Tibial nerve (tissue), 4 donors: ENCODE measurements at regions not wholly inside any gene's neighbourhood (a gene's known extent, or its start where the extent isn't known, plus 50 kb on each side); places are given as distances from the start of the nearest gene placed in this dataset.

Source experiments
- CTCF ChIP-seq, 5 experiments: fragments of 200-600 bp in 3 of 5; fragments of 450-650 bp in 2 of 5; sonication (generic) in 3 of 5; IDR thresholded peaks; one replicate each; pipeline ENCODE4 v1.5.1; 2016 to 2019; ENCODE audit warnings: antibody characterized with exemption in 5 of 5, mild to moderate bottlenecking in 3 of 5, moderate library complexity in 2 of 5
- EP300 ChIP-seq, 2 donors: sonication (generic); formaldehyde crosslinking; IDR thresholded peaks; one replicate each; pipeline ENCODE4 v1.6.1; 2017; ENCODE audit warnings: antibody characterized with exemption in 2 of 2, mild to moderate bottlenecking in 1 of 2
- POLR2A ChIP-seq, 2 donors: fragments of 450-650 bp; IDR thresholded peaks; one replicate each; pipeline ENCODE4 v1.6.1; 2017; ENCODE audit warnings: antibody characterized with exemption in 2 of 2, mild to moderate bottlenecking in 2 of 2, moderate library complexity in 2 of 2

GRCh38 chr21:26781331-26781730 lies 63.9 kb downstream of the ADAMTS1 start:
- TF ChIP-seq CTCF (IDR thresholded peaks at IDR 0.05) (no peak), POLR2A (IDR thresholded peaks at IDR 0.05) (no peak), EP300 (IDR thresholded peaks at IDR 0.05) (no peak)
